ENCODE measurements at regions not wholly inside any gene's neighbourhood (a gene's known extent, or its start where the extent isn't known, plus 50 kb on each side); places are given as distances from the start of the nearest gene placed in this dataset.

- no peak for TF ChIP-seq CTCF (IDR thresholded peaks at IDR 0.05)
- no peak for TF ChIP-seq POLR2AphosphoS5 (IDR thresholded peaks at IDR 0.05)
- no peak for TF ChIP-seq EP300 (IDR thresholded peaks at IDR 0.05)
Observed at GRCh38 chr10:44176311-44176710, 208.6 kb downstream of the CXCL12 start.
